Right cardiac atrium (tissue), 5 donors: ENCODE measurements at regions not wholly inside any gene's neighbourhood (a gene's known extent, or its start where the extent isn't known, plus 50 kb on each side); places are given as distances from the start of the nearest gene placed in this dataset.
A peak's percentile ranks its signal among the peaks of the same experiment; 100 is the strongest.

Experiments
- ATAC-seq, 2 donors: fragments of 200-7000 bp; cut with Tn5 transposase; one replicate each; pipeline versions ENCODE4 v1.8.0 to v1.9.1; 2020; ENCODE audit warnings: moderate library complexity in 2 of 2, mild to moderate bottlenecking in 1 of 2
- DNase-seq, 3 donors: peaks; one replicate each; pipeline ENCODE4 v3.0.0-alpha.2; 2020
- H3K27ac ChIP-seq: one replicate; pipeline ENCODE4 v1.5.1; 2013; ENCODE audit warnings: mild to moderate bottlenecking, low read length, control low read depth, moderate library complexity
- H3K27me3 ChIP-seq: one replicate; pipeline ENCODE4 v1.6.1; 2013; ENCODE audit not compliant: control insufficient read depth, insufficient read depth
- H3K4me1 ChIP-seq: one replicate; pipeline ENCODE4 v1.6.1; 2013; ENCODE audit warnings: low read length; ENCODE audit not compliant: control insufficient read depth, insufficient read depth
- H3K4me3 ChIP-seq: one replicate; pipeline ENCODE4 v1.5.1; 2013; ENCODE audit warnings: low read length, control low read depth
- H3K9me3 ChIP-seq: one replicate; pipeline ENCODE4 v1.6.1; 2013; ENCODE audit warnings: low read length; ENCODE audit not compliant: control insufficient read depth
- WGBS: extraction: QIAGEN DNeasy Blood & Tissue Kit; methylation state at CpG from one replicate; pipeline ENCODE4 v1.1.7; 2013; 5-methylcytosine and 5-hydroxymethylcytosine counted together
- intact Hi-C, 4 donors: fragments of 100-400 bp; cut with DNase I; formaldehyde crosslinking; loops; one replicate each; pipeline versions ENCODE4 v1.11.0 to v1.14.0; 2022 to 2023
- donor health status: healthy with polysubstance abuse.
- donor health status: DM: no; HTN: yes; CAD: no.
- donor health status: DM: no; HTN: no; CAD: no.
- donor health status: DM: no; HTN: yes; CAD: no; lungs with severe emphysema.
- donor health status: DM: yes; HTN: yes; CAD: no.

DNA sequence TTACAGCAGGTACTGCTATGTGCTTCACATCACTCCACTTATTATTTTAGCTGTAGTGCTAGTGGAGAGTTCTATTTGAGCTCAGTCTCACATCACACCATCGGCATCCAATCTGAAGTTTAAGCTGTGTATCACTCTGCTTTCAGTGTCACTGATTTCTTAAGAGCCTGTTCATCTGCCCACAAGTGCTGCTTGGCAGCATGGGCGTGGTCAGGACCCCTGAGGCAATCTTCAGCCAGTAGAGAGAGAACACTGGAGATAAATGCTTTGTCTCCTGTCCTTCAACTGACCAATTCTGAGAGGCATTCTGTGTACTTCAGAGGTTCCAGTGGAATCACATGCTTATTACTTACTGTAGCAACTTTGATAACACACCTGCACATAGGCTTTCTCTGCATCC lies 728.8 kb downstream of the RPS29 start:
- WGBS: 40% methylated on average over 2 of the region's 2 CpGs
- H3K4me3 ChIP-seq: no peak overlapping the region
- intact Hi-C loops: no loop called here
- ATAC-seq: no peak
- H3K4me1 ChIP-seq: no peaks in the 10 kb centered on the region
- no peak overlapping the region for H3K27ac ChIP-seq
- DNase-seq: peak in 1 of 3 donors; percentile 16
- H3K27me3 ChIP-seq: no peaks in the 10 kb centered on the region
- no peaks in the 10 kb centered on the region for H3K9me3 ChIP-seq

DNA sequence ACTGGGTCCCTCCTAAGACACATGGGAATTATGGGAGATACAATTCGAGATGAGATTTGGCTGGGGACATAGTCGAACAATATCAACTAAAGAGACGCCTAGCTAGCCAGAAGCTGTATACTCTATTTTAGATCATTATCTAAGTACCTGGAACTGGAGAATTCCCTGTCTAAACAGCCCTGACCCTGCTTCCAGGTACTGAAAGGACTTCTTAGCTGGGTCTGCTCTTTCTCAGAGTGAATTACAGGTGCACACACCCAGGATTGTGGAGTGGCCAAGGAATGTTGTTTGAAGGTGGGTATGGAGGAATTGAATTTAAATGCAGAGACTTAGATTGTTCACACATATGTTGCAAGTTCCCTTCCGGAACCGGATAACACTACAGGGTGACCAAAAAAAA lies 733.0 kb downstream of the RPS29 start:
- Histone ChIP-seq H3K4me1 (no peaks in the 10 kb centered on the region), H3K9me3 (no peaks in the 10 kb centered on the region), H3K27me3 (no peaks in the 10 kb centered on the region), H3K27ac (no peak overlapping the region), H3K4me3 (no peak overlapping the region)
- DNase-seq (no peak), ATAC-seq (no peak)
- 66% methylated on average over 5 of the region's 5 CpGs for WGBS
- intact Hi-C loops: no loop called here

DNA sequence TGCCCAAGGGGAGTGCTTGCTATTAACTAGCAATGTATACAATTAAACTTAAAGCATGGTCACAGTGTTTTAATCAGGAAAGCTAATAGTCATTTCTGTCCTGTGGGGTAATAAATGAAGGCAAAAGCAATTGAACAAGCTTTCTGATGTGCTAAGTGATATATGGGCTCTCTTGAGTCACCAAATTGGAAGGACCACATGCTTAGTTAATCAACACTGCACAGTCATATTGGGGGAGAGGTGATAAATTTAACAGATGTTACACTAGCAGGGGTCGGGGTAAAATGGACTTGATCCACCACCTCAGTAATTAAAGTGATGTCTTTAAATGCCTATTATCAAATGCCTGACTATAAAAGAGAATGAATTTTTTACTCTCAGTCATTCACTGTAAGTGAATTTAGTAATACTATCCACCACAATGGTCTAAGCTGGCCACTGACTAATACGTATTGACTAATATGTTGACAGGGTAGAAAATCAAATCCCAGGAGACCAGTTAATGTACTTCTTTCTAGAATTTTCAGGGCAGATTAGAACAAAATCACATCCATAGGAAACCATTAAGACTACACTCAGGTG lies 736.3 kb downstream of the RPS29 start:
- no peak overlapping the region for H3K4me3 ChIP-seq
- no peaks in the 10 kb centered on the region for H3K27me3 ChIP-seq
- ATAC-seq (no peak), DNase-seq (no peak)
- intact Hi-C loops: no loop called here
- WGBS: 23% methylated on average over 2 of the region's 2 CpGs
- no peaks in the 10 kb centered on the region for H3K9me3 ChIP-seq
- H3K27ac ChIP-seq: no peak overlapping the region
- H3K4me1 ChIP-seq: no peaks in the 10 kb centered on the region

DNA sequence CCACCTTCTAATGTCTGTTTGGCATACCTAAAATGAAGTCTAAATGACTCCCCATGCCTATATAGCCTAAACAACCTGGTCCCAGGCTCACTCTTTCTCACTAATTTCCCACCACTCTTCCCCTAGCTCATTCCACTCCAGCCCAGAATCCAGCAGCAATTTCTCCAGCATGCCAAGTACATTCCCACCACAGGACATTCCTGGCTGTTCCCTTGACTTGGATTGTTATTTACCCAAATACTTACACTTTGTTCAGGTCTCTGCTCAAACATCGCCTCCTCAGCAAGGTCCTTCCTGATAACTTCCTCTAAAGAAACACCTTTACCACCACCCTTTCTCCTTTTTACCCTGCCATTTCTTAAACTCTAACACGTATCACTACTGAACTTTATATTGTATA lies 743.4 kb downstream of the RPS29 start:
- 84% methylated on average over 2 of the region's 2 CpGs for WGBS
- Histone ChIP-seq H3K4me1 (no peaks in the 10 kb centered on the region), H3K27ac (no peak overlapping the region), H3K27me3 (no peaks in the 10 kb centered on the region), H3K9me3 (no peaks in the 10 kb centered on the region), H3K4me3 (no peak overlapping the region)
- ATAC-seq: no peak
- intact Hi-C loops: no loop called here
- DNase-seq: no peak

DNA sequence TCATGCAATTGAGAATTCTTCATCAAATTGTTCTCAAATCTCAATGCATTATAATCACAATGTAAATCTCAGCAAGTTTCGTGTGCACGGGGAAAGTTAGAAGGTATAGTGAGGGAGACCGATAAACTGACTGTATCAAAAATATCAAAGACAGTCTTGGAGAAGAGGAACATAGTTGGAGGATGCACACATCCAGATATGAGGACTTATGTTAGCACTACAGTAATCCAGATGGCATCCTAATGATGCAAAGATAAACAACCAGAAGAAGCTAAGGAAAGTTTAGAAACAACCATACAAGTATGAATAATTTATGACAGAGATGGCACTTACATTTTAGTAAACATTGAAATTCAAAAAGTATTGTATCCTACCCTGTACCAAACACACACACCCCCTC lies 760.1 kb downstream of the RPS29 start:
- H3K9me3 ChIP-seq: no peaks in the 10 kb centered on the region
- intact Hi-C loops: no loop called here
- no peaks in the 10 kb centered on the region for H3K4me1 ChIP-seq
- WGBS: 98% methylated on average over 3 of the region's 3 CpGs
- no peak overlapping the region for H3K4me3 ChIP-seq
- no peak for ATAC-seq
- H3K27ac ChIP-seq: no peak overlapping the region
- H3K27me3 ChIP-seq: no peaks in the 10 kb centered on the region
- DNase-seq: no peak

DNA sequence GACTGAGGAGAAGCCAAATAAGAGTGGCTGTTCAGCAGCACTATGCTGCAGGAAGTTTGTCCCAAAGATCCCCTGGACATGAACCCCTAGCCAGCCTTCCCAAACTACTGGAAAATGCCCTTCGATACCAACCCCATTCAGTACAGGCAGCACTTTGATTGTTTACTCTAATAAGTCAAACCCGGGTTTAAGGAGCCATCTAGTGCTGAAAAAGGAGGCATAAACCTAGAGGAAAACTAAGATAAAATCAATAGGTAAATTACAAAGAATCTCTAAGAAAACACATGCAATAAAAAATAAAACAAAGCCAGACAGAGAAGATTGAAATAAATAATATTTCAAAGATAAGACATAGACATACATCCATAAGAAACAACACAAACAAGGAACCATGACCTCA lies 771.6 kb downstream of the RPS29 start:
- intact Hi-C loops: no loop called here
- no peaks in the 10 kb centered on the region for H3K4me1 ChIP-seq
- H3K27ac ChIP-seq: no peak overlapping the region
- no peak for ATAC-seq
- WGBS: 80% methylated on average over 2 of the region's 2 CpGs
- no peaks in the 10 kb centered on the region for H3K27me3 ChIP-seq
- no peak overlapping the region for H3K4me3 ChIP-seq
- no peaks in the 10 kb centered on the region for H3K9me3 ChIP-seq
- no peak for DNase-seq

DNA sequence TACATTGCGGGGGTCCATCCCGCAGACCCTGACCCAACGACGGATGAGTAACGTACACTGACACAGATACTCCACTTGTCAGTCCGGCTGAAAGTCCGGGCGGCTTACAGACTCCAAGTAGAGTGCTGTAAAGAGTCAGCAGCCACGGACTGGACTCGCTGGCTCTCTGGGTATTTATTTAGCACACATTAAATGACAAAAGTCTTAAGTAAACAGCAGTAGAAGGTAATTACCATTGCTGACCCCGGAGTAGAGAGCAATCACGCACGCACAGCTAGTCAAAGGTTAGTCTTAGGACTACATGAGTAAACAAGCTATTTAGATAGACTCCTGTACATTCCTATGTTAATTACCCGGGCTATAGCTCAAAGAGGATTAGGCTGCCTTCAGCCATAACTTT lies 780.9 kb downstream of the RPS29 start:
- no peaks in the 10 kb centered on the region for H3K27me3 ChIP-seq
- intact Hi-C loops: no loop called here
- H3K4me1 ChIP-seq: no peaks in the 10 kb centered on the region
- no peak for ATAC-seq
- H3K27ac ChIP-seq: no peak overlapping the region
- H3K4me3 ChIP-seq: no peak overlapping the region
- 71% methylated on average over 14 of the region's 14 CpGs for WGBS
- peak in 1 of 3 donors; percentile 11 for DNase-seq
- H3K9me3 ChIP-seq: no peaks in the 10 kb centered on the region

DNA sequence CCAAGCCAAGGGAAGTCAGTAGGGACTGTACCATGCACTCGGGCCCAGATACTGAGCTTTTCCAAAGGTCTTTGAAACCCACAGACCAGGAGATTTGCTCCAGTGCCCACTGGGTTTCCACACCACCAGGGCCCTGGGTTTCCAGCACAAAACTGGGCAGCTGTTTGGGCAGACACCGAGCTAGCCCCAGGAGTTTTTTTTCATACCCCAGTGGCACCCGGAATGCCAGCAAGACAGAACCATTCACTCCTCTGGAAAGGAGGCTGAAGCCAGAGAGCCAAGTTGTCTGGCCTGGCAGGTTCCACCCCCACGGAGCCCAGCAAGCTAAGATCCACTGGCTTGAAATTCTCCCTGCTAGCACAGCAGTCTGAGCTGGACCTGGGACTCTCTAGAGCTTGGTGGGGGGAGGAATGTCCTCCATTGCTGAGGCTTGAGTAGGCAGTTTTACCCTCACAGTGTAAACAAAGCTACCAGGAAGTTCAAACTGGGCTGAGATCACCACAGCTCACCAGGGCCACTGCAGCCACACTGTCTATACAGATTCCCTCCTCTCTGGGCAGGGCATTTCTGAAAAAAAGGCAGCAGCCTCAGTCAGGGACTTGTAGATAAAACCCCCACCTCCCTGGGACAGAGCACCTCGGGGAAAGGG lies 793.7 kb downstream of the RPS29 start:
- H3K4me1 ChIP-seq: no peaks in the 10 kb centered on the region
- ATAC-seq: no peak

DNA sequence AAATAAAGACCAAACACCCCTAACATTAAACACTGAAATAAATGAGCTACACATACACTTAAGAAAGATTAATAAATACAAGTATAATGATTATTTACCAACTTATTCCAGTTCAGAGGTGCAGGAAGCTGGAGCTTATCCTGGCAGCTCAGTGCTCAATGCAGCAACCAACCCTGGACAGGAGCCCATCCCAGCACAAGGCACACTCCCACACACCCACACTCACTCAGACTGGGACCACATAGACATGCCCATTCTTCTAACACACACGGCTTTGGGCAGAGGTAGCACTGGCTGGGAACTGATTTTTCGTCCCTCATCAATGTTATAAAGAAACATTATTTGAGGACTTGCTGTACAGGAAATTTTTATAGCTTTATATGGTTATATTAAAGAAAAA lies 797.4 kb downstream of the RPS29 start:
- Histone ChIP-seq H3K4me1 (no peaks in the 10 kb centered on the region), H3K27ac (no peak overlapping the region), H3K9me3 (no peaks in the 10 kb centered on the region), H3K4me3 (no peak overlapping the region), H3K27me3 (no peaks in the 10 kb centered on the region)
- WGBS: 61% methylated on average over 2 of the region's 2 CpGs
- intact Hi-C loops: no loop called here
- DNase-seq (peak in 1 of 3 donors; percentile 32), ATAC-seq (no peak)

More for the DNA sequence above, 793.7 kb downstream of the RPS29 start:
- DNase-seq: peak in 1 of 3 donors; percentile 33
- intact Hi-C loops: no loop called here
- Histone ChIP-seq H3K27me3 (no peaks in the 10 kb centered on the region), H3K27ac (no peak overlapping the region), H3K9me3 (no peaks in the 10 kb centered on the region), H3K4me3 (no peak overlapping the region)
- 81% methylated on average over 5 of the region's 5 CpGs for WGBS

DNA sequence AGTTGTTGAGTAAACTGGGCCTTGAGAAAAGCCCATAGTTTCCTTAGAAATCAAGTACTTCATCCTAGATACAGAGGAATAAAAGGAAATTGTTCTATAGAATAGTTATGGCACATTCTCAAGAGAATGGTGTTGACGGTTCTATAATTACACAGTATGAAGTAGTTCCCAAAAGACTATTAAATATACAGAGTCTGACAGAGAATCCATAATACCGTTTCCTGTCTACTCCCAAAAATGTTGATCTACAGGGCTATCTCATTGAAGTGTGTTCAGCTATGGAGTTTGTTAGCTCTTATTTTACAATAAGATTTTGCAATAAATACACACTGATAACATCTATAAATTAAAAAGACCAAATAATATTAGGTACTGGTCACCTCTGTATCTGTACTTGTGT lies 799.7 kb downstream of the RPS29 start:
- DNase-seq (no peak), ATAC-seq (no peak)
- Histone ChIP-seq H3K9me3 (no peaks in the 10 kb centered on the region), H3K4me1 (no peaks in the 10 kb centered on the region), H3K4me3 (no peak overlapping the region), H3K27ac (no peak overlapping the region), H3K27me3 (no peaks in the 10 kb centered on the region)
- WGBS: 58% methylated on average over 2 of the region's 2 CpGs
- intact Hi-C loops: no loop called here

DNA sequence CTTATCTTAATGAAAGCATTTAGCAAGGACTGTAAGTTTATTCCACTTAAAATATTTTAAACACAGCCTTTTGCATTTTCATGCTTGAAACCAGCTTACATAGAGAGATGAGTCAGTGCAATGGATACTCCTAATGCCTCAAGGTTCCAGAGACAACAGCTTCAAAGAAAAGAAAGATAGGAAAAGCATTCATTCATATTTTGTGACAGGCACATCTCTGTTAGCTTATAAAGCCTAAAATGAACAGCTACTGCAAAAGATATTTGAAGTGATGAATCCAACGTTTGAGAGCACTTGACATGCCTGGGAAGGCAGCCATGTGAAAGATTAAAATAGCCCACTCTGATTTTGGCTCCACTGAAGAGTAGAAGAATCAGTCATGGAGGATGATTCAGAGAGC lies 814.5 kb downstream of the RPS29 start:
- Histone ChIP-seq H3K4me3 (no peak overlapping the region), H3K9me3 (no peaks in the 10 kb centered on the region), H3K27ac (no peak overlapping the region), H3K4me1 (no peaks in the 10 kb centered on the region), H3K27me3 (no peaks in the 10 kb centered on the region)
- ATAC-seq (peak; percentile 83 to 84), DNase-seq (no peak)
- 17% methylated on average over 1 of the region's 1 CpG for WGBS
- intact Hi-C loops: no loop called here

DNA sequence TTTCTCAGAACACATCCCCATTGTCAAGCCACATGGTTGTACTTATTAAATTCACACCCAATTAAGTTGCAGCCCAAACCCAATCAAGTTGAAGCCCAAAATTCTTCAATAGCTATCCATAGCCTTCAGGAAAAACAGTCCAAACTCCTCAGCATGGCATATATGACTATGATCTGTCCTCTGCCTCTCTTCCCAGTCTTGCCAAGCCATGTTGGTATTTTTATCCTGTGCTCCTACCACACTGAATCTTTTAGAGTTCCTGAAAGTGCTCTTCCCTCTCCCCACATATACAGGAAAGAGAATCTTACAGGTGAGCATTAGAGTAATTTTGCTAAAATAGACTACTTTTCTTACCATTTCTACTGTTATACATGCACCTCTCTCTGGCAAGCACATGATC lies 834.9 kb downstream of the RPS29 start:
- intact Hi-C loops: no loop called here
- Histone ChIP-seq H3K9me3 (no peaks in the 10 kb centered on the region), H3K27me3 (no peaks in the 10 kb centered on the region), H3K4me1 (no peaks in the 10 kb centered on the region), H3K27ac (no peak overlapping the region), H3K4me3 (no peak overlapping the region)
- DNase-seq (no peak), ATAC-seq (no peak)
